HG02759 (cell line): ENCODE measurements at regions not wholly inside any gene's neighbourhood (a gene's known extent, or its start where the extent isn't known, plus 50 kb on each side); places are given as distances from the start of the nearest gene placed in this dataset.
"Not testable (repeated sequence)": the region's sequence is repeated elsewhere in the genome, so short reads cannot be mapped to it uniquely, and the experiment has no call there.

Experiments used
- ATAC-seq: cut with Tn5 transposase; IDR thresholded peaks from one replicate; pipeline ENCODE4 v1.9.1; 2021; ENCODE audit warnings: mild to moderate bottlenecking, moderate library complexity; ENCODE audit not compliant: unreplicated experiment

- ATAC-seq: not testable (repeated sequence)
Measured at GRCh38 chr1:149157409-149157808, 54.1 kb upstream of the NBPF9 start.

- ATAC-seq: not testable (repeated sequence)
Measured at GRCh38 chr1:149158308-149158707, 55.0 kb upstream of the NBPF9 start.

GRCh38 chr1:149163063-149163444, 59.7 kb upstream of the NBPF9 start:
- ATAC-seq: peak; percentile 98

GRCh38 chr1:149174765-149175164, 71.4 kb upstream of the NBPF9 start:
- not testable (repeated sequence) for ATAC-seq

GRCh38 chr1:149175812-149176211, 72.5 kb upstream of the NBPF9 start:
- not testable (repeated sequence) for ATAC-seq

- ATAC-seq: not testable (repeated sequence)
Measured at GRCh38 chr1:149176453-149177316, 73.3 kb upstream of the NBPF9 start.

- not testable (repeated sequence) for ATAC-seq
Measured at GRCh38 chr1:149190742-149191141, 87.4 kb upstream of the NBPF9 start.

GRCh38 chr1:149196651-149197050, 93.3 kb upstream of the NBPF9 start:
- not testable (repeated sequence) for ATAC-seq

GRCh38 chr1:149200567-149200966, 97.2 kb upstream of the NBPF9 start:
- peak; percentile 72 for ATAC-seq

GRCh38 chr1:149202283-149202682, 98.9 kb upstream of the NBPF9 start:
- ATAC-seq: not testable (repeated sequence)

- ATAC-seq: not testable (repeated sequence)
Measured at GRCh38 chr1:149204396-149204795, 101.0 kb upstream of the NBPF9 start.

GRCh38 chr1:149208836-149209235, 105.5 kb upstream of the NBPF9 start:
- not testable (repeated sequence) for ATAC-seq

- peak; percentile 72 for ATAC-seq
Measured at GRCh38 chr1:149211757-149212420, 108.5 kb upstream of the NBPF9 start.

GRCh38 chr1:149212946-149213345, 109.6 kb upstream of the NBPF9 start:
- ATAC-seq: not testable (repeated sequence)

GRCh38 chr1:149213673-149214072, 110.3 kb upstream of the NBPF9 start:
- ATAC-seq: not testable (repeated sequence)

- ATAC-seq: not testable (repeated sequence)
Measured at GRCh38 chr1:149218080-149218988, 115.0 kb upstream of the NBPF9 start.

- not testable (repeated sequence) for ATAC-seq
Measured at GRCh38 chr1:149219539-149219938, 116.2 kb upstream of the NBPF9 start.

- ATAC-seq: not testable (repeated sequence)
Measured at GRCh38 chr1:149220463-149221074, 117.2 kb upstream of the NBPF9 start.

GRCh38 chr1:149227933-149228665, 124.7 kb upstream of the NBPF9 start:
- not testable (repeated sequence) for ATAC-seq
